ENCODE measurements at regions not wholly inside any gene's neighbourhood (a gene's known extent, or its start where the extent isn't known, plus 50 kb on each side); places are given as distances from the start of the nearest gene placed in this dataset.

- H2AFZ ChIP-seq (ENCODE audit: low read length) = no peak overlapping the region
Measured at GRCh38 chr13:104086759-104087158, 1020.5 kb upstream of the SLC10A2 start.

GRCh38 chr13:104086210-104086609 is 1020.0 kb upstream of the SLC10A2 start:
- H2AFZ ChIP-seq (ENCODE audit: low read length) = no peak overlapping the region

More at GRCh38 chr13:104086759-104087158, 1020.5 kb upstream of the SLC10A2 start:
- H3K4me1 ChIP-seq (ENCODE audit: low read length) = no peaks in the 10 kb centered on the region
- no peak overlapping the region for H3K27ac ChIP-seq (ENCODE audit: low read length)
- H3K27me3 ChIP-seq (ENCODE audit: low read length) = no peaks in the 10 kb centered on the region
- no peak overlapping the region for H3K4me3 ChIP-seq (ENCODE audit: low read length)
- H4K20me1 ChIP-seq (ENCODE audit: insufficient read depth, low read depth, low read length) = no peaks in the 10 kb centered on the region
- DNase-seq = no peak
- no peaks in the 10 kb centered on the region for H3K36me3 ChIP-seq (ENCODE audit: insufficient read depth, low read length)
- no peak overlapping the region for H3K9ac ChIP-seq (ENCODE audit: low read length)
- H3K9me3 ChIP-seq (ENCODE audit: low read length) = peaks cover 27% of the 10 kb centered on the region
- no peaks in the 10 kb centered on the region for H3K9me2 ChIP-seq (replicated peaks; ENCODE audit: insufficient read depth, low read length)
- no peak overlapping the region for H3K4me2 ChIP-seq (ENCODE audit: low read depth, low read length, poor library complexity, severe bottlenecking)
- no peaks in the 10 kb centered on the region for H3K79me2 ChIP-seq (ENCODE audit: low read length)

GRCh38 chr13:104085611-104086010 is 1019.4 kb upstream of the SLC10A2 start:
- Histone ChIP-seq H3K9ac (ENCODE audit: low read length) (no peak overlapping the region), H3K9me3 (ENCODE audit: low read length) (peaks cover 21% of the 10 kb centered on the region), H3K79me2 (ENCODE audit: low read length) (no peaks in the 10 kb centered on the region), H3K9me2 (replicated peaks; ENCODE audit: insufficient read depth, low read length) (no peaks in the 10 kb centered on the region), H3K27me3 (ENCODE audit: low read length) (no peaks in the 10 kb centered on the region), H3K4me1 (ENCODE audit: low read length) (no peaks in the 10 kb centered on the region), H3K36me3 (ENCODE audit: insufficient read depth, low read length) (no peaks in the 10 kb centered on the region), H2AFZ (ENCODE audit: low read length) (no peak overlapping the region), H4K20me1 (ENCODE audit: insufficient read depth, low read depth, low read length) (no peaks in the 10 kb centered on the region), H3K4me2 (ENCODE audit: low read depth, low read length, poor library complexity, severe bottlenecking) (no peak overlapping the region), H3K4me3 (ENCODE audit: low read length) (no peak overlapping the region), H3K27ac (ENCODE audit: low read length) (no peak overlapping the region)
- no peak for DNase-seq

More at GRCh38 chr13:104086210-104086609, 1020.0 kb upstream of the SLC10A2 start:
- Histone ChIP-seq H3K4me3 (ENCODE audit: low read length) (no peak overlapping the region), H4K20me1 (ENCODE audit: insufficient read depth, low read depth, low read length) (no peaks in the 10 kb centered on the region), H3K27ac (ENCODE audit: low read length) (no peak overlapping the region), H3K79me2 (ENCODE audit: low read length) (no peaks in the 10 kb centered on the region), H3K36me3 (ENCODE audit: insufficient read depth, low read length) (no peaks in the 10 kb centered on the region), H3K9me3 (ENCODE audit: low read length) (peaks cover 27% of the 10 kb centered on the region), H3K4me2 (ENCODE audit: low read depth, low read length, poor library complexity, severe bottlenecking) (no peak overlapping the region), H3K9me2 (replicated peaks; ENCODE audit: insufficient read depth, low read length) (no peaks in the 10 kb centered on the region), H3K4me1 (ENCODE audit: low read length) (no peaks in the 10 kb centered on the region), H3K27me3 (ENCODE audit: low read length) (no peaks in the 10 kb centered on the region), H3K9ac (ENCODE audit: low read length) (no peak overlapping the region)
- no peak for DNase-seq

GRCh38 chr13:104074326-104074725 is 1008.1 kb upstream of the SLC10A2 start:
- no peak overlapping the region for H3K4me2 ChIP-seq (ENCODE audit: low read depth, low read length, poor library complexity, severe bottlenecking)
- no peaks in the 10 kb centered on the region for H3K4me1 ChIP-seq (ENCODE audit: low read length)
- DNase-seq = no peak
- no peak overlapping the region for H3K4me3 ChIP-seq (ENCODE audit: low read length)
- peaks cover 39% of the 10 kb centered on the region for H3K9me3 ChIP-seq (ENCODE audit: low read length)
- no peaks in the 10 kb centered on the region for H3K36me3 ChIP-seq (ENCODE audit: insufficient read depth, low read length)
- no peaks in the 10 kb centered on the region for H3K27me3 ChIP-seq (ENCODE audit: low read length)
- no peaks in the 10 kb centered on the region for H4K20me1 ChIP-seq (ENCODE audit: insufficient read depth, low read depth, low read length)
- H2AFZ ChIP-seq (ENCODE audit: low read length) = no peak overlapping the region
- H3K79me2 ChIP-seq (ENCODE audit: low read length) = no peaks in the 10 kb centered on the region
- no peak overlapping the region for H3K9ac ChIP-seq (ENCODE audit: low read length)
- H3K27ac ChIP-seq (ENCODE audit: low read length) = no peak overlapping the region
- no peaks in the 10 kb centered on the region; the same call in 1 of the 2 replicates for H3K9me2 ChIP-seq (replicated peaks; ENCODE audit: insufficient read depth, low read length)

- Histone ChIP-seq H3K9me2 (replicated peaks; ENCODE audit: insufficient read depth, low read length) (no peaks in the 10 kb centered on the region; the same call in 1 of the 2 replicates), H3K9me3 (ENCODE audit: low read length) (peaks cover 30% of the 10 kb centered on the region), H2AFZ (ENCODE audit: low read length) (no peak overlapping the region), H3K79me2 (ENCODE audit: low read length) (no peaks in the 10 kb centered on the region), H3K9ac (ENCODE audit: low read length) (no peak overlapping the region), H3K27me3 (ENCODE audit: low read length) (no peaks in the 10 kb centered on the region), H3K4me2 (ENCODE audit: low read depth, low read length, poor library complexity, severe bottlenecking) (no peak overlapping the region), H3K4me1 (ENCODE audit: low read length) (no peaks in the 10 kb centered on the region), H3K27ac (ENCODE audit: low read length) (no peak overlapping the region), H3K4me3 (ENCODE audit: low read length) (no peak overlapping the region), H3K36me3 (ENCODE audit: insufficient read depth, low read length) (no peaks in the 10 kb centered on the region), H4K20me1 (ENCODE audit: insufficient read depth, low read depth, low read length) (no peaks in the 10 kb centered on the region)
- DNase-seq = no peak
Measured at GRCh38 chr13:104071806-104072205, 1005.6 kb upstream of the SLC10A2 start.

GRCh38 chr13:104065328-104065727 is 999.1 kb upstream of the SLC10A2 start:
- H3K4me3 ChIP-seq (ENCODE audit: low read length) = no peak overlapping the region
- peaks cover 10% of the 10 kb centered on the region for H3K9me3 ChIP-seq (ENCODE audit: low read length)
- H2AFZ ChIP-seq (ENCODE audit: low read length) = no peak overlapping the region
- DNase-seq = no peak
- H3K27me3 ChIP-seq (ENCODE audit: low read length) = no peaks in the 10 kb centered on the region
- no peaks in the 10 kb centered on the region for H3K36me3 ChIP-seq (ENCODE audit: insufficient read depth, low read length)
- H3K27ac ChIP-seq (ENCODE audit: low read length) = no peak overlapping the region
- H3K9me2 ChIP-seq (replicated peaks; ENCODE audit: insufficient read depth, low read length) = no peaks in the 10 kb centered on the region
- H3K9ac ChIP-seq (ENCODE audit: low read length) = no peak overlapping the region
- no peaks in the 10 kb centered on the region for H4K20me1 ChIP-seq (ENCODE audit: insufficient read depth, low read depth, low read length)
- H3K4me2 ChIP-seq (ENCODE audit: low read depth, low read length, poor library complexity, severe bottlenecking) = no peak overlapping the region
- H3K4me1 ChIP-seq (ENCODE audit: low read length) = no peaks in the 10 kb centered on the region
- no peaks in the 10 kb centered on the region for H3K79me2 ChIP-seq (ENCODE audit: low read length)

GRCh38 chr13:104057861-104058260 is 991.6 kb upstream of the SLC10A2 start:
- H3K27ac ChIP-seq (ENCODE audit: low read length) = no peak overlapping the region
- no peaks in the 10 kb centered on the region for H3K27me3 ChIP-seq (ENCODE audit: low read length)
- H3K4me1 ChIP-seq (ENCODE audit: low read length) = no peaks in the 10 kb centered on the region
- H2AFZ ChIP-seq (ENCODE audit: low read length) = no peak overlapping the region
- no peak overlapping the region for H3K4me2 ChIP-seq (ENCODE audit: low read depth, low read length, poor library complexity, severe bottlenecking)
- no peaks in the 10 kb centered on the region for H4K20me1 ChIP-seq (ENCODE audit: insufficient read depth, low read depth, low read length)
- H3K4me3 ChIP-seq (ENCODE audit: low read length) = no peak overlapping the region
- no peaks in the 10 kb centered on the region for H3K79me2 ChIP-seq (ENCODE audit: low read length)
- no peak for DNase-seq
- H3K9me3 ChIP-seq (ENCODE audit: low read length) = peaks cover 33% of the 10 kb centered on the region
- no peaks in the 10 kb centered on the region for H3K36me3 ChIP-seq (ENCODE audit: insufficient read depth, low read length)
- no peaks in the 10 kb centered on the region for H3K9me2 ChIP-seq (replicated peaks; ENCODE audit: insufficient read depth, low read length)
- no peak overlapping the region for H3K9ac ChIP-seq (ENCODE audit: low read length)

GRCh38 chr13:104045907-104046306 is 979.7 kb upstream of the SLC10A2 start:
- Histone ChIP-seq H3K36me3 (ENCODE audit: insufficient read depth, low read length) (no peaks in the 10 kb centered on the region), H3K9me3 (ENCODE audit: low read length) (peaks cover 40% of the 10 kb centered on the region), H3K4me2 (ENCODE audit: low read depth, low read length, poor library complexity, severe bottlenecking) (no peak overlapping the region), H3K4me1 (ENCODE audit: low read length) (no peaks in the 10 kb centered on the region), H3K4me3 (ENCODE audit: low read length) (no peak overlapping the region), H3K27me3 (ENCODE audit: low read length) (no peaks in the 10 kb centered on the region), H2AFZ (ENCODE audit: low read length) (no peak overlapping the region), H3K9ac (ENCODE audit: low read length) (no peak overlapping the region), H4K20me1 (ENCODE audit: insufficient read depth, low read depth, low read length) (no peaks in the 10 kb centered on the region), H3K9me2 (replicated peaks; ENCODE audit: insufficient read depth, low read length) (no peaks in the 10 kb centered on the region), H3K79me2 (ENCODE audit: low read length) (no peaks in the 10 kb centered on the region), H3K27ac (ENCODE audit: low read length) (no peak overlapping the region)
- DNase-seq = no peak

GRCh38 chr13:104043184-104043583 is 977.0 kb upstream of the SLC10A2 start:
- Histone ChIP-seq H3K27me3 (ENCODE audit: low read length) (no peaks in the 10 kb centered on the region), H3K4me1 (ENCODE audit: low read length) (no peaks in the 10 kb centered on the region), H4K20me1 (ENCODE audit: insufficient read depth, low read depth, low read length) (no peaks in the 10 kb centered on the region), H3K9me2 (replicated peaks; ENCODE audit: insufficient read depth, low read length) (no peaks in the 10 kb centered on the region), H2AFZ (ENCODE audit: low read length) (no peak overlapping the region), H3K4me2 (ENCODE audit: low read depth, low read length, poor library complexity, severe bottlenecking) (no peak overlapping the region), H3K79me2 (ENCODE audit: low read length) (no peaks in the 10 kb centered on the region), H3K27ac (ENCODE audit: low read length) (no peak overlapping the region), H3K9me3 (ENCODE audit: low read length) (peaks cover 40% of the 10 kb centered on the region), H3K4me3 (ENCODE audit: low read length) (no peak overlapping the region), H3K9ac (ENCODE audit: low read length) (no peak overlapping the region), H3K36me3 (ENCODE audit: insufficient read depth, low read length) (no peaks in the 10 kb centered on the region)
- DNase-seq = no peak
